ENCODE measurements at regions not wholly inside any gene's neighbourhood (a gene's known extent, or its start where the extent isn't known, plus 50 kb on each side); places are given as distances from the start of the nearest gene placed in this dataset.

- 60% methylated on average over 1 of the region's 8 CpGs for WGBS (ENCODE audit: insufficient coverage)
- Histone ChIP-seq H3K9me3 (replicated peaks; ENCODE audit: control insufficient read depth, low read depth, low read length) (no peaks in the 10 kb centered on the region), H3K27me3 (ENCODE audit: control insufficient read depth, insufficient read depth, low read length) (no peaks in the 10 kb centered on the region), H3K36me3 (ENCODE audit: control insufficient read depth, insufficient read depth, low read length) (no peaks in the 10 kb centered on the region), H3K27ac (ENCODE audit: low read length) (no peak overlapping the region), H3K4me3 (ENCODE audit: low read length) (no peak overlapping the region), H3K4me1 (ENCODE audit: control insufficient read depth, insufficient read depth, low read length) (no peaks in the 10 kb centered on the region)
- no peak for DNase-seq
These were observed 50.2 kb upstream of the USP25 start for GRCh38 chr21:15679630-15680029.

Data from muscle of leg (tissue), 3 donors.